ENCODE measurements at regions not wholly inside any gene's neighbourhood (a gene's known extent, or its start where the extent isn't known, plus 50 kb on each side); places are given as distances from the start of the nearest gene placed in this dataset.

DNA sequence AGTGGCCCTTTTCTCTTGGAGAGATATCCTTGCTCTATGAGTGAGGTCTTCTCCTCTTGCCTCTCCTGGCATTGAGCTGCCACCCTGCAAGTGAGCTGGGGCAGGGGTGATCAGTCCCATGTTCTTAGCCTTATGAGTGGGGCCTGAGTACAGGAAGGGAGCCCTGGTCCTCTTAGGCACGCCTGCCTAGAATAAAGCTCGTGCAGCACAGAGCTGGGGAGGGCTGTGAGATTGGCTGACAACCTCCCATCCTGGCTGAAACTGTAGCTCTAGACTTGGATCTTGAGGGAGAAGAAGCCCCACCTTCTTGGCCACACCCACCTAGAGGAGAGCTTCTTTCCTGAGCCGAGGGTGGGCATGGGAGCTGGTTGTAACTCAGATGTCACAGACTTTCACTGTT lies 305.0 kb upstream of the ZNF32 start:
- no peak overlapping the region for H3K27ac ChIP-seq (ENCODE audit: low read length)
- H3K9me3 Mint-ChIP-seq, result peaks cover 2 to 3% of the 10 kb centered on the region in 2 donors
- H3K4me3 ChIP-seq (ENCODE audit: low read length), result no peak overlapping the region
- peaks cover 2% of the 10 kb centered on the region for H3K27me3 ChIP-seq (ENCODE audit: control insufficient read depth, insufficient read depth, low read length)
- no peak for DNase-seq
- H3K4me1 Mint-ChIP-seq, result no peaks in the 10 kb centered on the region
- H3K27ac Mint-ChIP-seq, result no peak overlapping the region
- H3K36me3 Mint-ChIP-seq, result peaks cover 9% of the 10 kb centered on the region
- H3K27me3 Mint-ChIP-seq (ENCODE audit: low read depth in 2 of 2), result peaks cover 31 to 83% of the 10 kb centered on the region in 2 donors
- intact Hi-C loops (cut with micrococcal nuclease), result no loop called here
- H3K36me3 ChIP-seq (ENCODE audit: control insufficient read depth, insufficient read depth, low read length), result no peaks in the 10 kb centered on the region
- no peaks in the 10 kb centered on the region for H3K4me1 ChIP-seq (ENCODE audit: control insufficient read depth, insufficient read depth, low read length)
- peak in 1 of 3 donors; percentile 19 for ATAC-seq
- H3K9me3 ChIP-seq (ENCODE audit: control insufficient read depth, insufficient read depth, low read length), result peaks cover 4% of the 10 kb centered on the region
- WGBS (ENCODE audit: insufficient coverage), result 100% methylated on average over 2 of the region's 3 CpGs
- TF ChIP-seq, protein P1, sequence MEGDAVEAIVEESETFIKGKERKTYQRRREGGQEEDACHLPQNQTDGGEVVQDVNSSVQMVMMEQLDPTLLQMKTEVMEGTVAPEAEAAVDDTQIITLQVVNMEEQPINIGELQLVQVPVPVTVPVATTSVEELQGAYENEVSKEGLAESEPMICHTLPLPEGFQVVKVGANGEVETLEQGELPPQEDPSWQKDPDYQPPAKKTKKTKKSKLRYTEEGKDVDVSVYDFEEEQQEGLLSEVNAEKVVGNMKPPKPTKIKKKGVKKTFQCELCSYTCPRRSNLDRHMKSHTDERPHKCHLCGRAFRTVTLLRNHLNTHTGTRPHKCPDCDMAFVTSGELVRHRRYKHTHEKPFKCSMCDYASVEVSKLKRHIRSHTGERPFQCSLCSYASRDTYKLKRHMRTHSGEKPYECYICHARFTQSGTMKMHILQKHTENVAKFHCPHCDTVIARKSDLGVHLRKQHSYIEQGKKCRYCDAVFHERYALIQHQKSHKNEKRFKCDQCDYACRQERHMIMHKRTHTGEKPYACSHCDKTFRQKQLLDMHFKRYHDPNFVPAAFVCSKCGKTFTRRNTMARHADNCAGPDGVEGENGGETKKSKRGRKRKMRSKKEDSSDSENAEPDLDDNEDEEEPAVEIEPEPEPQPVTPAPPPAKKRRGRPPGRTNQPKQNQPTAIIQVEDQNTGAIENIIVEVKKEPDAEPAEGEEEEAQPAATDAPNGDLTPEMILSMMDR (IDR thresholded peaks at IDR 0.05), result no peak
- no peak overlapping the region for H3K4me3 Mint-ChIP-seq

DNA sequence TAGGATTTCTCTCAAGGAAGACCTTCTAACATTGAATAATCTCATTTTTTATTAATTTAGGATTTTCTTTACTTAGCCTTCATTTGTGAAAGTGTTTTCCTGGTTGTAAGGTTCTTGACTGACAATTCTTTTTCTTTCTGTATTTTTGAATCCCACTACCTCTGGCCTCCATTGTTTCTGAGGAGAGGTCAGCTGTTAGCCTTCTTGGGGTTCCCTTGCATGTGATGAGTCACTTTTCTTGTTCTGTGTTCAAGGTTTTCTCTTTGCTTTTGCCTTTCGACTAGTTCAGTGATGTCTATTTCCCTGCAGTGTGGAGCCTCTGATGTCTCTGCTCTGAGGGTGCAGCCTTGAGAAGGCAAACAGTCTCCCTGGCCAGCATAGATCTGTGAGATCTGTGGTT lies 304.1 kb upstream of the ZNF32 start:
- H3K27me3 Mint-ChIP-seq (ENCODE audit: low read depth in 2 of 2), result peaks cover 31 to 84% of the 10 kb centered on the region in 2 donors
- WGBS (ENCODE audit: insufficient coverage), result 100% methylated on average over 1 of the region's 1 CpG
- DNase-seq, result no peak

DNA sequence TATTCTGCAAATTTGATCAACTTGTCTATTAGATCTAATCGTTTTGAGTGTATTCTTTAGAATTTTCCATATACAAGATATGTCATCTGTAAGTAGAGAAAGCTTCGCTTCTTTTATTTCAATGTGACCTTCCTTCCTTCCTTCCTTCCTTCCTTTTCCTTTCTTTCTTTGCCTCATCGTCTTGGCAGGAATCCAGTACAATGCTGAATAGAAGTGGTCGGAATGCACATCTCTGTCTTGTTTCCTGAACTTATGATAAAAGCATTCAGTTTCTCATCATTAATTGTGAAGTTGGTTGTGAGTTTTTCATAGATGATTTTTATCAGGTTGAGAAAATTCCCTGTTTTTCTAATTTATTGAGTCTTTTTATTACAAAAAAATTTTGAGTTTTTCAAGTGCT lies 300.7 kb upstream of the ZNF32 start:
- intact Hi-C loops (cut with micrococcal nuclease), result no loop called here
- Histone ChIP-seq H3K27ac (ENCODE audit: low read length) (no peak overlapping the region), H3K27me3 (ENCODE audit: control insufficient read depth, insufficient read depth, low read length) (peaks cover 4% of the 10 kb centered on the region), H3K9me3 (ENCODE audit: control insufficient read depth, insufficient read depth, low read length) (peaks cover 4% of the 10 kb centered on the region), H3K4me3 (ENCODE audit: low read length) (no peak overlapping the region), H3K4me1 (ENCODE audit: control insufficient read depth, insufficient read depth, low read length) (no peaks in the 10 kb centered on the region), H3K36me3 (ENCODE audit: control insufficient read depth, insufficient read depth, low read length) (no peaks in the 10 kb centered on the region)
- Mint-ChIP-seq H3K4me1 (peaks cover 0 to 1% of the 10 kb centered on the region in 2 donors), H3K27ac (no peak overlapping the region), H3K36me3 (peaks cover 9% of the 10 kb centered on the region), H3K27me3 (ENCODE audit: low read depth in 2 of 2) (peaks cover 34 to 62% of the 10 kb centered on the region in 2 donors), H3K9me3 (peaks cover 2 to 3% of the 10 kb centered on the region in 2 donors), H3K4me3 (no peak overlapping the region)
- TF ChIP-seq, protein P1 (IDR thresholded peaks at IDR 0.05), result no peak
- 89% methylated on average over 2 of the region's 4 CpGs for WGBS (ENCODE audit: insufficient coverage)
- ATAC-seq (no peak), DNase-seq (no peak)

More for the DNA sequence above, 304.1 kb upstream of the ZNF32 start:
- Histone ChIP-seq H3K27ac (ENCODE audit: low read length) (no peak overlapping the region), H3K4me3 (ENCODE audit: low read length) (no peak overlapping the region), H3K36me3 (ENCODE audit: control insufficient read depth, insufficient read depth, low read length) (no peaks in the 10 kb centered on the region), H3K27me3 (ENCODE audit: control insufficient read depth, insufficient read depth, low read length) (peaks cover 2% of the 10 kb centered on the region), H3K4me1 (ENCODE audit: control insufficient read depth, insufficient read depth, low read length) (no peaks in the 10 kb centered on the region), H3K9me3 (ENCODE audit: control insufficient read depth, insufficient read depth, low read length) (peaks cover 4% of the 10 kb centered on the region)
- Mint-ChIP-seq H3K9me3 (peaks cover 2 to 3% of the 10 kb centered on the region in 2 donors), H3K4me1 (no peaks in the 10 kb centered on the region), H3K4me3 (no peak overlapping the region), H3K27ac (no peak overlapping the region), H3K36me3 (peaks cover 9% of the 10 kb centered on the region)
- no peak for ATAC-seq
- intact Hi-C loops (cut with micrococcal nuclease), result no loop called here
- TF ChIP-seq, protein P1 (IDR thresholded peaks at IDR 0.05), result no peak

DNA sequence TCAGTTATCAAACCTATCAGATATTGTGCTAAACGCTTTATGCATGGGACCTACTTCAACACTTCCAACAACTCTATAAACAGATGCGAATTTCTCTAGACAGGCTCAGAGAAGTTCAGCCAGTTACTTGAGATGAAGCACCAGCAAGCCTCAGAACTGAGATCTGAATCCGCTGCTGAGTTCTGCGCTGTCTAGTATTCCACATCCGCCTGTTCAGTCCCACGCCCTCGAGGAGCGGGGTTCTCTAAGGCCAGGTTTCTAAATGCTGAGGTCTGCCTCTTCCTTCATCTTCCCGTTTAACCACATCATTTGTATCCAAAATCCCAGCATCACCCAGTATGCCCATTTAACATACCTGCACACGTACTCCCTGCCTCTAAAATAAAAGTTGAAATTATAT lies 297.8 kb upstream of the ZNF32 start:
- intact Hi-C loops (cut with micrococcal nuclease), result no loop called here
- no peak overlapping the region for H3K4me3 ChIP-seq (ENCODE audit: low read length)
- Mint-ChIP-seq H3K4me3 (no peak overlapping the region), H3K36me3 (no peaks in the 10 kb centered on the region), H3K9me3 (peaks cover 0 to 2% of the 10 kb centered on the region in 2 donors), H3K4me1 (peaks cover 0 to 15% of the 10 kb centered on the region in 2 donors), H3K27ac (no peak overlapping the region), H3K27me3 (ENCODE audit: low read depth in 2 of 2) (peaks cover 24 to 38% of the 10 kb centered on the region in 2 donors)
- DNase-seq (no peak), ATAC-seq (no peak)
- H3K9me3 ChIP-seq (ENCODE audit: control insufficient read depth, insufficient read depth, low read length), result no peaks in the 10 kb centered on the region
- H3K27ac ChIP-seq (ENCODE audit: low read length), result no peak overlapping the region
- H3K4me1 ChIP-seq (ENCODE audit: control insufficient read depth, insufficient read depth, low read length), result no peaks in the 10 kb centered on the region
- WGBS (ENCODE audit: insufficient coverage), result 95% methylated on average over 9 of the region's 10 CpGs
- H3K36me3 ChIP-seq (ENCODE audit: control insufficient read depth, insufficient read depth, low read length), result no peaks in the 10 kb centered on the region
- TF ChIP-seq, protein P1 (IDR thresholded peaks at IDR 0.05), result no peak
- peaks cover 6% of the 10 kb centered on the region for H3K27me3 ChIP-seq (ENCODE audit: control insufficient read depth, insufficient read depth, low read length)
